H9 (cell line): ENCODE measurements at regions not wholly inside any gene's neighbourhood (a gene's known extent, or its start where the extent isn't known, plus 50 kb on each side); places are given as distances from the start of the nearest gene placed in this dataset.

Source experiments
- DNase-seq: peaks from one replicate; pipeline ENCODE4 v3.0.0-alpha.2; 2017
- H2AFZ ChIP-seq: one replicate; pipeline ENCODE4 v1.6.1; 2013; ENCODE audit warnings: mild to moderate bottlenecking, low read length, control low read depth, moderate library complexity
- H2AK5ac ChIP-seq: 2 replicates; pipeline ENCODE4 v1.6.1; 2013; ENCODE audit warnings: low read length, control low read depth, mixed read lengths; ENCODE audit not compliant: insufficient read length
- H2BK120ac ChIP-seq: one replicate; pipeline ENCODE4 v1.6.1; 2013; ENCODE audit warnings: low read depth, mild to moderate bottlenecking, low read length, control low read depth, inconsistent platforms; ENCODE audit not compliant: poor library complexity, severe bottlenecking
- H2BK12ac ChIP-seq: 2 replicates; pipeline ENCODE4 v1.6.1; 2013; ENCODE audit warnings: low read length, control low read depth, mixed read lengths, low read depth; ENCODE audit not compliant: insufficient read length
- H2BK15ac ChIP-seq: 2 replicates; pipeline ENCODE4 v1.6.1; 2013; ENCODE audit warnings: low read depth, low read length, control low read depth
- H2BK20ac ChIP-seq: one replicate; pipeline ENCODE4 v1.6.1; 2013; ENCODE audit warnings: low read depth, mild to moderate bottlenecking, low read length, control low read depth, inconsistent platforms; ENCODE audit not compliant: poor library complexity, severe bottlenecking
- H2BK5ac ChIP-seq: 2 replicates; pipeline ENCODE4 v1.6.1; 2013; ENCODE audit warnings: low read length, control low read depth, mixed read lengths; ENCODE audit not compliant: insufficient read length
- H3K14ac ChIP-seq: 2 replicates; pipeline ENCODE4 v1.6.1; 2013; ENCODE audit warnings: low read length, control low read depth; ENCODE audit not compliant: insufficient read depth
- H3K18ac ChIP-seq: 2 replicates; pipeline ENCODE4 v1.6.1; 2013; ENCODE audit warnings: low read depth, mild to moderate bottlenecking, mixed read lengths, low read length, control low read depth; ENCODE audit not compliant: insufficient read length
- H3K23ac ChIP-seq: 2 replicates; pipeline ENCODE4 v1.6.1; 2013; ENCODE audit warnings: low read length, control low read depth, mixed read lengths, low read depth; ENCODE audit not compliant: insufficient read length
- H3K23me2 ChIP-seq: 2 replicates; pipeline ENCODE4 v1.6.1; 2013; ENCODE audit warnings: low read depth, mild to moderate bottlenecking, mixed read lengths, low read length, control low read depth; ENCODE audit not compliant: insufficient read length, poor library complexity, severe bottlenecking
- H3K27ac ChIP-seq: 2 replicates; pipeline ENCODE4 v1.5.1; 2013; ENCODE audit warnings: low read length, control low read depth, mixed read lengths, low read depth; ENCODE audit not compliant: insufficient read length
- H3K27me3 ChIP-seq: 2 replicates; pipeline ENCODE4 v1.6.1; 2013; ENCODE audit warnings: low read length, control low read depth, inconsistent platforms; ENCODE audit not compliant: insufficient read depth
- H3K4ac ChIP-seq: 2 replicates; pipeline ENCODE4 v1.6.1; 2013; ENCODE audit warnings: low read depth, mild to moderate bottlenecking, control low read depth, inconsistent platforms, low read length, moderate library complexity
- H3K4me1 ChIP-seq: 2 replicates; pipeline ENCODE4 v1.6.1; 2013; ENCODE audit warnings: low read length, control low read depth, inconsistent platforms; ENCODE audit not compliant: insufficient read depth
- H3K4me2 ChIP-seq: 2 replicates; pipeline ENCODE4 v1.6.1; 2013; ENCODE audit warnings: low read length, control low read depth, mixed read lengths; ENCODE audit not compliant: insufficient read length, insufficient read depth
- H3K56ac ChIP-seq: 2 replicates; pipeline ENCODE4 v1.6.1; 2013; ENCODE audit warnings: low read depth, mild to moderate bottlenecking, mixed read lengths, low read length, control low read depth; ENCODE audit not compliant: insufficient read length
- H3K79me1 ChIP-seq: 2 replicates; pipeline ENCODE4 v1.6.1; 2013; ENCODE audit warnings: low read depth, mild to moderate bottlenecking, moderate library complexity, low read length, control low read depth, inconsistent platforms; ENCODE audit not compliant: insufficient read depth, poor library complexity, severe bottlenecking
- H3K79me2 ChIP-seq: 2 replicates; pipeline ENCODE4 v1.6.1; 2013; ENCODE audit warnings: low read length, control low read depth, inconsistent platforms; ENCODE audit not compliant: insufficient read depth
- H3K9ac ChIP-seq: 2 replicates; pipeline ENCODE4 v1.6.1; 2013; ENCODE audit warnings: low read length, control low read depth, mixed read lengths; ENCODE audit not compliant: insufficient read length; ENCODE audit errors: extremely low read depth
- H3K9me3 ChIP-seq: one replicate; pipeline ENCODE4 v1.6.1; 2013; ENCODE audit warnings: low read depth, low read length, inconsistent platforms; ENCODE audit not compliant: control insufficient read depth
- H3T11ph ChIP-seq: one replicate; pipeline ENCODE4 v1.6.1; 2013; ENCODE audit warnings: mild to moderate bottlenecking, low read length, control low read depth, inconsistent platforms
- H4K20me1 ChIP-seq: one replicate; pipeline ENCODE4 v1.6.1; 2013; ENCODE audit not compliant: control insufficient read depth, insufficient read length, insufficient read depth
- H4K5ac ChIP-seq: 2 replicates; pipeline ENCODE4 v1.6.1; 2013; ENCODE audit warnings: low read depth, mild to moderate bottlenecking, mixed read lengths, low read length, control low read depth; ENCODE audit not compliant: insufficient read length
- H4K8ac ChIP-seq: replicated peaks from 2 replicates; pipeline ENCODE4 v1.6.1; 2013; ENCODE audit warnings: low read length, control low read depth, mixed read lengths, low read depth; ENCODE audit not compliant: insufficient read length
- H4K91ac ChIP-seq: 2 replicates; pipeline ENCODE4 v1.6.1; 2013; ENCODE audit warnings: low read depth, mild to moderate bottlenecking, moderate library complexity, mixed read lengths, low read length, control low read depth; ENCODE audit not compliant: insufficient read length
- H3K27ac Mint-ChIP-seq, 3 experiments: 2 replicates in 2 of 3; 3 replicates in 1 of 3; pipeline ENCODE4 v1.8.0; 2020 to 2021; ENCODE audit warnings: mixed read lengths in 3 of 3, mild to moderate bottlenecking in 1 of 3, moderate library complexity in 1 of 3
- H3K27me3 Mint-ChIP-seq: 2 replicates; pipeline ENCODE4 v1.8.0; 2021; ENCODE audit warnings: low read depth, mild to moderate bottlenecking, moderate library complexity, mixed read lengths
- H3K36me3 Mint-ChIP-seq, 3 experiments: 2 replicates in 2 of 3; 3 replicates in 1 of 3; pipeline ENCODE4 v1.8.0; 2020 to 2021; ENCODE audit warnings: low read depth in 3 of 3, mixed read lengths in 3 of 3; ENCODE audit not compliant: insufficient read depth in 1 of 3
- H3K4me1 Mint-ChIP-seq, 2 experiments: 2 replicates each; pipeline ENCODE4 v1.8.0; 2020; ENCODE audit warnings: mixed read lengths in 2 of 2
- H3K4me3 Mint-ChIP-seq, 2 experiments: 2 replicates in 1 of 2; 3 replicates in 1 of 2; pipeline ENCODE4 v1.8.0; 2020 to 2021; ENCODE audit warnings: mild to moderate bottlenecking in 2 of 2, mixed read lengths in 2 of 2, moderate library complexity in 1 of 2
- H3K9me3 Mint-ChIP-seq, 2 experiments: 2 replicates in 1 of 2; 3 replicates in 1 of 2; pipeline ENCODE4 v1.8.0; 2020; ENCODE audit warnings: mild to moderate bottlenecking in 2 of 2, mixed read lengths in 2 of 2, moderate library complexity in 1 of 2
- WGBS: extraction: QIAGEN DNeasy Blood & Tissue Kit; methylation state at CpG from one replicate; pipeline ENCODE4 v1.1.7; 2013; ENCODE audit warnings: missing lambda C conversion rate, low lambda C conversion rate, mixed read lengths; ENCODE audit not compliant: insufficient read length; ENCODE audit errors: extremely low coverage; 5-methylcytosine and 5-hydroxymethylcytosine counted together
- TF ChIP-seq, protein P1 (sequence below): fragments of 200-600 bp; sonication (generic); conservative IDR thresholded peaks from 3 replicates; pipeline ENCODE4 v1.8.0; 2021; ENCODE audit warnings: antibody characterized with exemption, mild to moderate bottlenecking

DNA sequence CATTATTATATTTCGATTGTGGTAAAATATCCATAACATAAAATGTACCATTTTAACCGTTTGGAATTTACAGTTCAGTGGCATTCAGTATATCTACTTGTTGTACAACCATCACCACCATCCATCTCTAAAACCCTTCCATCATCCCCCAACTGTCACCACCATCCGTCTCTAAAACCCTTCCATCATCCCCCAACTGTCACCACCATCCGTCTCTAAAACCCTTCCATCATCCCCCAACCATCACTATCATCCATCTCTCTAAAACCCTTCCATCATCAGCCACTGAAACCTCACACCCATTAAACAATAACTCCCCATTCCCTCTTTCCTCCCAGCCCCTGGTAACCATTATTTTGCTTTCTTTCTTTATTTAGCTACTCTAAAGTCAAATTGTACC, 144.2 kb upstream of the EEA1 start:
- peaks cover 4% of the 10 kb centered on the region; the same call in 1 of the 2 replicates for H3K4me1 ChIP-seq
- H3K23ac ChIP-seq = no peak overlapping the region
- H2BK120ac ChIP-seq = no peak overlapping the region
- no peak overlapping the region for H2BK5ac ChIP-seq
- H3K9ac ChIP-seq = no peak overlapping the region
- 100% methylated on average over 2 of the region's 4 CpGs for WGBS
- no peaks in the 10 kb centered on the region for H3K9me3 Mint-ChIP-seq
- no peaks in the 10 kb centered on the region for H3K79me2 ChIP-seq
- H4K91ac ChIP-seq = no peak overlapping the region
- no peak overlapping the region for H3T11ph ChIP-seq
- no peak overlapping the region for H3K14ac ChIP-seq
- H3K27me3 Mint-ChIP-seq = peaks cover 64% of the 10 kb centered on the region
- no peak overlapping the region for H2BK20ac ChIP-seq
- no peak overlapping the region for H3K27ac Mint-ChIP-seq
- no peak overlapping the region for H4K8ac ChIP-seq
- no peak overlapping the region for H4K5ac ChIP-seq
- no peak overlapping the region for H3K4me3 Mint-ChIP-seq
- no peak overlapping the region for H2AK5ac ChIP-seq
- H4K20me1 ChIP-seq = no peaks in the 10 kb centered on the region
- no peak overlapping the region for H3K56ac ChIP-seq
- peaks cover 0 to 6% (median 0%) of the 10 kb centered on the region in 3 experiments; a peak in 2 of 7 replicates for H3K36me3 Mint-ChIP-seq
- H3K4me2 ChIP-seq = no peak overlapping the region
- no peaks in the 10 kb centered on the region for H3K79me1 ChIP-seq
- H2BK12ac ChIP-seq = no peak overlapping the region
- no peak overlapping the region for H3K18ac ChIP-seq
- no peak overlapping the region for H3K4ac ChIP-seq
- no peak overlapping the region for H2BK15ac ChIP-seq
- peaks cover 18 to 38% of the 10 kb centered on the region in 2 experiments for H3K4me1 Mint-ChIP-seq
- no peaks in the 10 kb centered on the region; the same call in 1 of the 2 replicates for H3K27me3 ChIP-seq
- H3K9me3 ChIP-seq = no peaks in the 10 kb centered on the region
- TF ChIP-seq, protein P1, sequence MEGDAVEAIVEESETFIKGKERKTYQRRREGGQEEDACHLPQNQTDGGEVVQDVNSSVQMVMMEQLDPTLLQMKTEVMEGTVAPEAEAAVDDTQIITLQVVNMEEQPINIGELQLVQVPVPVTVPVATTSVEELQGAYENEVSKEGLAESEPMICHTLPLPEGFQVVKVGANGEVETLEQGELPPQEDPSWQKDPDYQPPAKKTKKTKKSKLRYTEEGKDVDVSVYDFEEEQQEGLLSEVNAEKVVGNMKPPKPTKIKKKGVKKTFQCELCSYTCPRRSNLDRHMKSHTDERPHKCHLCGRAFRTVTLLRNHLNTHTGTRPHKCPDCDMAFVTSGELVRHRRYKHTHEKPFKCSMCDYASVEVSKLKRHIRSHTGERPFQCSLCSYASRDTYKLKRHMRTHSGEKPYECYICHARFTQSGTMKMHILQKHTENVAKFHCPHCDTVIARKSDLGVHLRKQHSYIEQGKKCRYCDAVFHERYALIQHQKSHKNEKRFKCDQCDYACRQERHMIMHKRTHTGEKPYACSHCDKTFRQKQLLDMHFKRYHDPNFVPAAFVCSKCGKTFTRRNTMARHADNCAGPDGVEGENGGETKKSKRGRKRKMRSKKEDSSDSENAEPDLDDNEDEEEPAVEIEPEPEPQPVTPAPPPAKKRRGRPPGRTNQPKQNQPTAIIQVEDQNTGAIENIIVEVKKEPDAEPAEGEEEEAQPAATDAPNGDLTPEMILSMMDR = no peak
- H3K27ac ChIP-seq = no peak overlapping the region
- no peak overlapping the region for H2AFZ ChIP-seq
- no peaks in the 10 kb centered on the region for H3K23me2 ChIP-seq
- DNase-seq = no peak
